ENCODE measurements at regions not wholly inside any gene's neighbourhood (a gene's known extent, or its start where the extent isn't known, plus 50 kb on each side); places are given as distances from the start of the nearest gene placed in this dataset.

- Histone ChIP-seq H3K4me3 (ENCODE audit: low read length) (no peak overlapping the region), H3K27ac (ENCODE audit: low read length) (no peak overlapping the region), H3K9me3 (ENCODE audit: control insufficient read depth, insufficient read depth, low read length) (no peaks in the 10 kb centered on the region), H3K4me1 (ENCODE audit: control insufficient read depth, insufficient read depth, low read length) (no peaks in the 10 kb centered on the region; the same call in 1 of the 2 replicates), H3K36me3 (ENCODE audit: control insufficient read depth, insufficient read depth, low read length) (no peaks in the 10 kb centered on the region), H3K27me3 (ENCODE audit: control insufficient read depth, insufficient read depth, low read length) (no peaks in the 10 kb centered on the region)
- DNase-seq (ENCODE audit: low read depth, low spot score) = no peak
- WGBS (ENCODE audit: insufficient coverage, insufficient read length) = no CpG with 5 or more reads among the region's 2 CpGs
These were observed 187.5 kb upstream of the SLC38A2 start for GRCh38 chr12:46560089-46560488.

GRCh38 chr12:46559311-46559710, 186.7 kb upstream of the SLC38A2 start:
- DNase-seq (ENCODE audit: low read depth, low spot score) = no peak
- Histone ChIP-seq H3K27ac (ENCODE audit: low read length) (no peak overlapping the region), H3K4me1 (ENCODE audit: control insufficient read depth, insufficient read depth, low read length) (no peaks in the 10 kb centered on the region; the same call in 1 of the 2 replicates)

DNA sequence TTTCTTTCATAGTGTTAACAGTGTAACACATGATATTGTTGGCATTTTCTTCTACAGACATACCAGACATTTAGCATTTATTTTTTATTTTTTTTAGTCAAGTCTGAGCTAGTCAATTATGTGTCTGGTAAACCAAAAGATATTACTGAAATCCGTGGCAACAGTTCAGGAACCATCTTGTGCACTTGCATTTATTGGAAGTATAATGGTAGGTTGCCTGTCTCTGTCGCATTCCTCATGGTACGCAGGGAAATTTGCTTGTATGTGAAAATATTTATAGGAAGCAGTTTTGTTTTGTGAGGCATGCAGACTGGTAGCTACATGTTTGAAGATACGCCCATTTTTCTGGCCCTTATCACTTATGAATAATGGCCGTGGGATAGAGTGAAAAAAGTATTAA, 186.1 kb upstream of the SLC38A2 start:
- H3K27me3 ChIP-seq (ENCODE audit: control insufficient read depth, insufficient read depth, low read length) = no peaks in the 10 kb centered on the region
- WGBS (ENCODE audit: insufficient coverage, insufficient read length) = no CpG with 5 or more reads among the region's 5 CpGs
- H3K4me3 ChIP-seq (ENCODE audit: low read length) = no peak overlapping the region
- no peak for DNase-seq (ENCODE audit: low read depth, low spot score)
- no peaks in the 10 kb centered on the region; the same call in 1 of the 2 replicates for H3K4me1 ChIP-seq (ENCODE audit: control insufficient read depth, insufficient read depth, low read length)
- H3K9me3 ChIP-seq (ENCODE audit: control insufficient read depth, insufficient read depth, low read length) = no peaks in the 10 kb centered on the region
- H3K36me3 ChIP-seq (ENCODE audit: control insufficient read depth, insufficient read depth, low read length) = no peaks in the 10 kb centered on the region
- no peak overlapping the region for H3K27ac ChIP-seq (ENCODE audit: low read length)

More at GRCh38 chr12:46559311-46559710, 186.7 kb upstream of the SLC38A2 start:
- no peaks in the 10 kb centered on the region for H3K36me3 ChIP-seq (ENCODE audit: control insufficient read depth, insufficient read depth, low read length)
- no peak overlapping the region for H3K4me3 ChIP-seq (ENCODE audit: low read length)
- WGBS (ENCODE audit: insufficient coverage, insufficient read length) = no CpG with 5 or more reads among the region's 5 CpGs
- no peaks in the 10 kb centered on the region for H3K27me3 ChIP-seq (ENCODE audit: control insufficient read depth, insufficient read depth, low read length)
- H3K9me3 ChIP-seq (ENCODE audit: control insufficient read depth, insufficient read depth, low read length) = no peaks in the 10 kb centered on the region

DNA sequence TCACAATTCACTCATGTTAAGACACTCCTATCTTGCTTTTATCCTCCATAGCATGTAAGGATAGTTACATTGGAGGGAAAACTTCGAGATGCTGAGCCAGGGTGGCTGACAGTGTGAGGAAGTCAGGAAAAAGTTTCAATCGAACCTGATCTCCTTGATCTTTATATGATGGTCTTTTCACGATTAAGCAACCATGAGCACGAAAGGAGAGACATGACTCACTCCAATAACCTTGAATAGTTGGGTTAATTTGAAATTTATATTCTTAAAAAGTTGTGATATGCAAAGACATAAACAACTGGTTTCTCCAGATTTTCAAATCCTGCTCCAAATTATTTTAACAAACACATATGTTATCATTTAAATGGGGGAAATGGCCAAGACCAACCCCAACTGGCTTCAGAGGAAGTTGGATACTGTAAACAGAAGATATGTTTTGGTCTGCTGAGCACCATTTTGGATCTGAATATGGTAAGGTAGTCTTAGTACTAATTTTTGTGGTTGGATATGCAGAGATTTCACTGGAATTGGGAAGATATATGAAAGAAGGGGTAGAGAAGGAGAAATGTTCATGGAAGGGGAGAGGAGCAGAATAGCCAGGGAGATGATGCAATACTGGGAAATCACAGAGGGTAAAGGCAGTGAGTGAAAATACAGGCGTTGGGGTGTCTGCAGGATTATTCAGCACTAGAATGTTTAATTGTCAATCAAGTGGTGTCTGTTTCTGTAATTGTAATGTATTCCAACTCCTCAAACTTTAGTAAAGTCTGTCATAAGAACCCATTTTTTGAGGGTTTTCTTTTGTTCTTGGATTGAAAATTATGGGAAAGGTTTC, 185.2 kb upstream of the SLC38A2 start:
- Histone ChIP-seq H3K27me3 (ENCODE audit: control insufficient read depth, insufficient read depth, low read length) (no peaks in the 10 kb centered on the region), H3K4me3 (ENCODE audit: low read length) (no peak overlapping the region), H3K4me1 (ENCODE audit: control insufficient read depth, insufficient read depth, low read length) (no peaks in the 10 kb centered on the region; the same call in 1 of the 2 replicates), H3K27ac (ENCODE audit: low read length) (no peak overlapping the region), H3K36me3 (ENCODE audit: control insufficient read depth, insufficient read depth, low read length) (no peaks in the 10 kb centered on the region), H3K9me3 (ENCODE audit: control insufficient read depth, insufficient read depth, low read length) (no peaks in the 10 kb centered on the region)
- whole genome bisulfite sequencing (ENCODE audit: insufficient coverage, insufficient read length) = no CpG with 5 or more reads among the region's 5 CpGs
- no peak for DNase-seq (ENCODE audit: low read depth, low spot score)

DNA sequence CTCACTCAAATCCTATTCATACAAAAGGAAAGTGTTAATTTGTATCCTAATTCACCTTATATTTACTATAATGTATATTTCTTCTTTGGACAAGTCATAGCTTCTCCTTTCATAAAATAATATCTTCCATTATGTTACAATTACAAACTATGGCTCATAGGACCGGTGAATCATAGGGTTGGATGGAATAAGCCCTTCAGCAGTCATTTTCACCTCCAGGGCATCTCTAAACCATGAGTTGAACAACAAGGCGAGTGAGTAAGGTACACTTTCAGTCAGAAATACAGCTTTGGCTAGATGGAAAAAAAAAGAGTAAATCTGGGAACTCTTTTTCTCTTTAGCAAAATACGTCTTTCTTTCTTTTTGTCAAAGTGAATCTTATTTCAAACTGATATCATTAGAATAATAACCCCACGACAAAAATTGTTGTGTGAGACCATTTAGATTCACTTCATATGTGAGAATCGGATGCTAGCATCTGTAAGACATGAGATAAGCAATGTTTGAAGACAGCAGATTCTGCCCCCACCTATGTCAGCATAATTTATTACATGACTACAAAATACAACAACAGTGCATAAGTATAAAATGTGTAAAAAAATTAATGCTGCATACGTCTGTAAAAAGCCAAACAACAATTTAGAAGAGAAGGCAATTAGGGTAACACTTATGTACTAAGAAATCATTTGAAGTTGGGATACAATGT, 184.4 kb upstream of the SLC38A2 start:
- Histone ChIP-seq H3K36me3 (ENCODE audit: control insufficient read depth, insufficient read depth, low read length) (no peaks in the 10 kb centered on the region), H3K4me1 (ENCODE audit: control insufficient read depth, insufficient read depth, low read length) (no peaks in the 10 kb centered on the region; the same call in 1 of the 2 replicates)
- DNase-seq (ENCODE audit: low read depth, low spot score) = no peak

DNA sequence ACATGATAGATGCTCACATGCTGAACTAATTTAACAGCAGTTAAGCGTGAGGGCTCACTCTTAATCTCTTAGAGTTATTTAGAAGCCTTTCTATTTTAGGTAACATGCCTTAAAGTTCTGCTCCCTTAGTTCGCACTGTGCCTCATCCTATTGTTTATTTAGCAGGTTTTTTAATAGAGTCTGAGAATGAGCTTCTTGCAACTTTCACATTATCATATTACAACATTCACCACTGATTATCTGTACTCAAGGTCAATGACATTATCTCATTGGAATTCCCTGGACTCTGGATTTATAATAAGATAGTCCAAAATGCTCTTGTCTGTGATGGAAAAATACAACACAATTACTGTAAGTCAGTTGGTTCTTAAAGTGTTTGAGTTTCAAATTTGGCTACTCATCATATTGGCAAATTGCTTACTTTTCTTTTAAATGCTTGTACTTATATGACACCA, 183.6 kb upstream of the SLC38A2 start:
- Histone ChIP-seq H3K4me3 (ENCODE audit: low read length) (no peak overlapping the region), H3K4me1 (ENCODE audit: control insufficient read depth, insufficient read depth, low read length) (no peaks in the 10 kb centered on the region; the same call in 1 of the 2 replicates)
- WGBS (ENCODE audit: insufficient coverage, insufficient read length) = no CpG with 5 or more reads among the region's 2 CpGs

More for the DNA sequence above, 184.4 kb upstream of the SLC38A2 start:
- Histone ChIP-seq H3K4me3 (ENCODE audit: low read length) (no peak overlapping the region), H3K27me3 (ENCODE audit: control insufficient read depth, insufficient read depth, low read length) (no peaks in the 10 kb centered on the region), H3K9me3 (ENCODE audit: control insufficient read depth, insufficient read depth, low read length) (no peaks in the 10 kb centered on the region), H3K27ac (ENCODE audit: low read length) (no peak overlapping the region)
- no CpG with 5 or more reads among the region's 6 CpGs for WGBS (ENCODE audit: insufficient coverage, insufficient read length)

DNA sequence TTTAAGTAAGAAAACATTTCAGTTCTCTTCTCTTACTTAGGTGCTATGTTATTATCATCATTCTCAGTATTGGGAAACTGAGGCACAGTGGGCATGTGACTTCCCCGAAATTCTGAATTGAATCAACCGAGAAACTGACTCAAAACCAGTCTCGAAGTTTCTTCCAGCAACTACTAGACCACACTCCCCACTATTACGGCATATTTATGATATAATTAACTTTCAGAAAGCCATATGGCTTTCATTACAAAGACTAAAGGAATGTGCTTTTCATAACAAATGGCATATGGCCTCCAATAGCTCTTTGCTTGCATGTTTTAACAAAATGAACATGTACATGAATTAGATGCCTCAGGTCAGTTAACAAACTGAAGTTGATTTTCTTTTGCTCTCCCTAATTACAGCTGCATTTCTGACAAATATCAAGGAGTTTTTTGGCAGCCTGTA, 182.9 kb upstream of the SLC38A2 start:
- no CpG with 5 or more reads among the region's 4 CpGs for WGBS (ENCODE audit: insufficient coverage, insufficient read length)
- H3K4me1 ChIP-seq (ENCODE audit: control insufficient read depth, insufficient read depth, low read length) = no peaks in the 10 kb centered on the region; the same call in 1 of the 2 replicates
- no peaks in the 10 kb centered on the region for H3K27me3 ChIP-seq (ENCODE audit: control insufficient read depth, insufficient read depth, low read length)
- no peaks in the 10 kb centered on the region for H3K9me3 ChIP-seq (ENCODE audit: control insufficient read depth, insufficient read depth, low read length)
- no peak for DNase-seq (ENCODE audit: low read depth, low spot score)
- no peaks in the 10 kb centered on the region for H3K36me3 ChIP-seq (ENCODE audit: control insufficient read depth, insufficient read depth, low read length)
- H3K4me3 ChIP-seq (ENCODE audit: low read length) = no peak overlapping the region
- H3K27ac ChIP-seq (ENCODE audit: low read length) = no peak overlapping the region

More for the DNA sequence above, 183.6 kb upstream of the SLC38A2 start:
- Histone ChIP-seq H3K9me3 (ENCODE audit: control insufficient read depth, insufficient read depth, low read length) (no peaks in the 10 kb centered on the region), H3K27ac (ENCODE audit: low read length) (no peak overlapping the region), H3K27me3 (ENCODE audit: control insufficient read depth, insufficient read depth, low read length) (no peaks in the 10 kb centered on the region), H3K36me3 (ENCODE audit: control insufficient read depth, insufficient read depth, low read length) (no peaks in the 10 kb centered on the region)
- no peak for DNase-seq (ENCODE audit: low read depth, low spot score)

DNA sequence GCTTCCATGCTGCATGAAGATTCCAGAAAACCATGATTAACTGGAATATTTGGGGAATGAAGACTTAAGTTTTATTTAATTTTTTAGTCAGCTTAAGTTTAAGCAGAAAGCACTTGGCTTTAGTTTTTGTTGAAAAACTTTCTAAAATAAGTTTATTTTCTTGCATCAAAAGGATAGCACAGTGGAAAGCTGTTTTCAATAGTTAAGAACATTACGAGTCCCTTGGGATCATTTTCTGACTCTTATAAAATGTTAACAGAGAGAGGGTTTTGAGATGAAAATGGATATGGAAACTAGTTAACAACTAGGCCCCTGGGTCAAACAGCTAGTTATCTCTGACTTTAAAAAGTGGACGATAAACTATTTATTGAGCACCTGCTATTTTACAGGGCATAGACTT, 181.9 kb upstream of the SLC38A2 start:
- WGBS (ENCODE audit: insufficient coverage, insufficient read length) = no CpG with 5 or more reads among the region's 2 CpGs
- Histone ChIP-seq H3K36me3 (ENCODE audit: control insufficient read depth, insufficient read depth, low read length) (no peaks in the 10 kb centered on the region), H3K9me3 (ENCODE audit: control insufficient read depth, insufficient read depth, low read length) (no peaks in the 10 kb centered on the region), H3K4me3 (ENCODE audit: low read length) (no peak overlapping the region), H3K27ac (ENCODE audit: low read length) (no peak overlapping the region), H3K27me3 (ENCODE audit: control insufficient read depth, insufficient read depth, low read length) (no peaks in the 10 kb centered on the region), H3K4me1 (ENCODE audit: control insufficient read depth, insufficient read depth, low read length) (no peaks in the 10 kb centered on the region)
- DNase-seq (ENCODE audit: low read depth, low spot score) = no peak

GRCh38 chr12:46553911-46554310, 181.3 kb upstream of the SLC38A2 start:
- H3K36me3 ChIP-seq (ENCODE audit: control insufficient read depth, insufficient read depth, low read length) = no peaks in the 10 kb centered on the region
- no peak for DNase-seq (ENCODE audit: low read depth, low spot score)
- H3K27me3 ChIP-seq (ENCODE audit: control insufficient read depth, insufficient read depth, low read length) = no peaks in the 10 kb centered on the region
- H3K27ac ChIP-seq (ENCODE audit: low read length) = no peak overlapping the region
- H3K4me1 ChIP-seq (ENCODE audit: control insufficient read depth, insufficient read depth, low read length) = no peaks in the 10 kb centered on the region
- WGBS (ENCODE audit: insufficient coverage, insufficient read length) = no CpG with 5 or more reads among the region's 1 CpG
- H3K4me3 ChIP-seq (ENCODE audit: low read length) = no peak overlapping the region
- H3K9me3 ChIP-seq (ENCODE audit: control insufficient read depth, insufficient read depth, low read length) = no peaks in the 10 kb centered on the region

GRCh38 chr12:46553266-46553665, 180.7 kb upstream of the SLC38A2 start:
- H3K27ac ChIP-seq (ENCODE audit: low read length) = no peak overlapping the region
- WGBS (ENCODE audit: insufficient coverage, insufficient read length) = no CpG with 5 or more reads among the region's 2 CpGs
- no peak overlapping the region for H3K4me3 ChIP-seq (ENCODE audit: low read length)
- H3K9me3 ChIP-seq (ENCODE audit: control insufficient read depth, insufficient read depth, low read length) = no peaks in the 10 kb centered on the region
- no peaks in the 10 kb centered on the region for H3K4me1 ChIP-seq (ENCODE audit: control insufficient read depth, insufficient read depth, low read length)
- no peak for DNase-seq (ENCODE audit: low read depth, low spot score)
- no peaks in the 10 kb centered on the region for H3K27me3 ChIP-seq (ENCODE audit: control insufficient read depth, insufficient read depth, low read length)
- H3K36me3 ChIP-seq (ENCODE audit: control insufficient read depth, insufficient read depth, low read length) = no peaks in the 10 kb centered on the region

Data from iPS DF 6.9 (cell line).